ENCODE measurements at regions not wholly inside any gene's neighbourhood (a gene's known extent, or its start where the extent isn't known, plus 50 kb on each side); places are given as distances from the start of the nearest gene placed in this dataset.

GRCh38 chr4:130563889-130564418 lies 1468.0 kb downstream of the C4orf33 start:
- DNase-seq, result no peak
- no peak overlapping the region for H2AFZ ChIP-seq (ENCODE audit: insufficient read depth, low read length, poor library complexity)
- H4K12ac ChIP-seq (ENCODE audit: low read depth, low read length), result no peak overlapping the region
- H3K4me1 ChIP-seq (ENCODE audit: control insufficient read depth in 1 of 2, insufficient read depth in 2 of 2, low read length in 2 of 2), result no peaks in the 10 kb centered on the region
- H3K23ac ChIP-seq (ENCODE audit: low read length), result no peak overlapping the region
- H2BK12ac ChIP-seq (ENCODE audit: low read length), result no peak overlapping the region
- no peak overlapping the region for H3K14ac ChIP-seq (ENCODE audit: low read length)
- H3K79me1 ChIP-seq (ENCODE audit: low read length), result no peaks in the 10 kb centered on the region
- WGBS (ENCODE audit: extremely low coverage, insufficient coverage, insufficient read length), result no CpG with 5 or more reads among the region's 1 CpG
- H3K4ac ChIP-seq (ENCODE audit: low read depth, low read length), result no peak overlapping the region
- no peak overlapping the region for H2BK120ac ChIP-seq (ENCODE audit: insufficient read depth, low read length, poor library complexity)
- no peaks in the 10 kb centered on the region for H3K9me3 ChIP-seq (ENCODE audit: insufficient read depth, low read depth, low read length)
- no peaks in the 10 kb centered on the region for H3K27me3 ChIP-seq (ENCODE audit: insufficient read depth, low read length)
- no peaks in the 10 kb centered on the region for H3K79me2 ChIP-seq (ENCODE audit: control insufficient read depth, insufficient read depth, low read length, poor library complexity)
- no peak overlapping the region for H2AK5ac ChIP-seq (ENCODE audit: low read length)
- H4K8ac ChIP-seq (ENCODE audit: low read depth, low read length), result no peak overlapping the region
- no peak overlapping the region for H3K4me3 ChIP-seq (ENCODE audit: low read depth, low read length)
- no peaks in the 10 kb centered on the region for H3K36me3 ChIP-seq (ENCODE audit: control insufficient read depth in 1 of 2, insufficient read depth in 2 of 2, low read length in 2 of 2)
- H4K91ac ChIP-seq (ENCODE audit: low read depth, low read length), result no peak overlapping the region
- H3K27ac ChIP-seq (ENCODE audit: low read depth, low read length), result no peak overlapping the region
- no peak overlapping the region for H3K4me2 ChIP-seq (ENCODE audit: low read length)
- no peak overlapping the region for H3K9ac ChIP-seq (ENCODE audit: low read length)
- no peak overlapping the region for H2BK5ac ChIP-seq (ENCODE audit: low read depth, low read length, poor library complexity)
- H3K18ac ChIP-seq (ENCODE audit: low read length), result no peak overlapping the region

- H3K36me3 ChIP-seq (ENCODE audit: control insufficient read depth in 1 of 2, insufficient read depth in 2 of 2, low read length in 2 of 2), result no peaks in the 10 kb centered on the region
Observed at GRCh38 chr4:130568746-130569145, 1472.8 kb downstream of the C4orf33 start.

GRCh38 chr4:130573742-130574141 lies 1477.8 kb downstream of the C4orf33 start:
- Histone ChIP-seq H2BK120ac (ENCODE audit: insufficient read depth, low read length, poor library complexity) (no peak overlapping the region), H3K9ac (ENCODE audit: low read length) (no peak overlapping the region), H2AK5ac (ENCODE audit: low read length) (no peak overlapping the region), H3K27me3 (ENCODE audit: insufficient read depth, low read length) (no peaks in the 10 kb centered on the region), H3K79me2 (ENCODE audit: control insufficient read depth, insufficient read depth, low read length, poor library complexity) (no peaks in the 10 kb centered on the region), H2AFZ (ENCODE audit: insufficient read depth, low read length, poor library complexity) (no peak overlapping the region), H3K4me2 (ENCODE audit: low read length) (no peak overlapping the region), H3K4me1 (ENCODE audit: control insufficient read depth in 1 of 2, insufficient read depth in 2 of 2, low read length in 2 of 2) (no peaks in the 10 kb centered on the region), H3K4me3 (ENCODE audit: low read depth, low read length) (no peak overlapping the region), H3K27ac (ENCODE audit: low read depth, low read length) (no peak overlapping the region), H4K12ac (ENCODE audit: low read depth, low read length) (no peak overlapping the region), H3K79me1 (ENCODE audit: low read length) (no peaks in the 10 kb centered on the region), H3K9me3 (ENCODE audit: insufficient read depth, low read depth, low read length) (no peaks in the 10 kb centered on the region), H4K8ac (ENCODE audit: low read depth, low read length) (no peak overlapping the region), H3K23ac (ENCODE audit: low read length) (no peak overlapping the region), H3K4ac (ENCODE audit: low read depth, low read length) (no peak overlapping the region), H2BK12ac (ENCODE audit: low read length) (no peak overlapping the region), H3K18ac (ENCODE audit: low read length) (no peak overlapping the region), H3K14ac (ENCODE audit: low read length) (no peak overlapping the region), H4K91ac (ENCODE audit: low read depth, low read length) (no peak overlapping the region), H2BK5ac (ENCODE audit: low read depth, low read length, poor library complexity) (no peak overlapping the region), H3K36me3 (ENCODE audit: control insufficient read depth in 1 of 2, insufficient read depth in 2 of 2, low read length in 2 of 2) (no peaks in the 10 kb centered on the region)
- WGBS (ENCODE audit: extremely low coverage, insufficient coverage, insufficient read length), result no CpG with 5 or more reads among the region's 1 CpG
- no peak for DNase-seq

More at GRCh38 chr4:130568746-130569145, 1472.8 kb downstream of the C4orf33 start:
- Histone ChIP-seq H3K9me3 (ENCODE audit: insufficient read depth, low read depth, low read length) (no peaks in the 10 kb centered on the region), H3K79me1 (ENCODE audit: low read length) (no peaks in the 10 kb centered on the region), H3K14ac (ENCODE audit: low read length) (no peak overlapping the region), H3K4me2 (ENCODE audit: low read length) (no peak overlapping the region), H2AK5ac (ENCODE audit: low read length) (no peak overlapping the region), H2AFZ (ENCODE audit: insufficient read depth, low read length, poor library complexity) (no peak overlapping the region), H3K18ac (ENCODE audit: low read length) (no peak overlapping the region), H3K23ac (ENCODE audit: low read length) (no peak overlapping the region), H3K4ac (ENCODE audit: low read depth, low read length) (no peak overlapping the region), H3K4me1 (ENCODE audit: control insufficient read depth in 1 of 2, insufficient read depth in 2 of 2, low read length in 2 of 2) (no peaks in the 10 kb centered on the region), H3K9ac (ENCODE audit: low read length) (no peak overlapping the region), H4K91ac (ENCODE audit: low read depth, low read length) (no peak overlapping the region), H2BK5ac (ENCODE audit: low read depth, low read length, poor library complexity) (no peak overlapping the region), H4K8ac (ENCODE audit: low read depth, low read length) (no peak overlapping the region), H3K27ac (ENCODE audit: low read depth, low read length) (no peak overlapping the region), H2BK120ac (ENCODE audit: insufficient read depth, low read length, poor library complexity) (no peak overlapping the region), H2BK12ac (ENCODE audit: low read length) (no peak overlapping the region), H3K4me3 (ENCODE audit: low read depth, low read length) (no peak overlapping the region), H3K79me2 (ENCODE audit: control insufficient read depth, insufficient read depth, low read length, poor library complexity) (no peaks in the 10 kb centered on the region), H3K27me3 (ENCODE audit: insufficient read depth, low read length) (no peaks in the 10 kb centered on the region), H4K12ac (ENCODE audit: low read depth, low read length) (no peak overlapping the region)
- no peak for DNase-seq
- no CpG with 5 or more reads among the region's 1 CpG for WGBS (ENCODE audit: extremely low coverage, insufficient coverage, insufficient read length)

GRCh38 chr4:130574215-130574614 lies 1478.3 kb downstream of the C4orf33 start:
- Histone ChIP-seq H2BK120ac (ENCODE audit: insufficient read depth, low read length, poor library complexity) (no peak overlapping the region), H3K18ac (ENCODE audit: low read length) (no peak overlapping the region), H3K79me1 (ENCODE audit: low read length) (no peaks in the 10 kb centered on the region), H4K12ac (ENCODE audit: low read depth, low read length) (no peak overlapping the region), H2BK12ac (ENCODE audit: low read length) (no peak overlapping the region), H3K4ac (ENCODE audit: low read depth, low read length) (no peak overlapping the region), H3K4me3 (ENCODE audit: low read depth, low read length) (no peak overlapping the region), H3K79me2 (ENCODE audit: control insufficient read depth, insufficient read depth, low read length, poor library complexity) (no peaks in the 10 kb centered on the region), H3K27ac (ENCODE audit: low read depth, low read length) (no peak overlapping the region), H3K9me3 (ENCODE audit: insufficient read depth, low read depth, low read length) (no peaks in the 10 kb centered on the region), H3K23ac (ENCODE audit: low read length) (no peak overlapping the region), H2AK5ac (ENCODE audit: low read length) (no peak overlapping the region), H3K9ac (ENCODE audit: low read length) (no peak overlapping the region), H2BK5ac (ENCODE audit: low read depth, low read length, poor library complexity) (no peak overlapping the region), H3K4me2 (ENCODE audit: low read length) (no peak overlapping the region), H4K8ac (ENCODE audit: low read depth, low read length) (no peak overlapping the region), H3K4me1 (ENCODE audit: control insufficient read depth in 1 of 2, insufficient read depth in 2 of 2, low read length in 2 of 2) (no peaks in the 10 kb centered on the region), H3K27me3 (ENCODE audit: insufficient read depth, low read length) (no peaks in the 10 kb centered on the region), H2AFZ (ENCODE audit: insufficient read depth, low read length, poor library complexity) (no peak overlapping the region), H3K36me3 (ENCODE audit: control insufficient read depth in 1 of 2, insufficient read depth in 2 of 2, low read length in 2 of 2) (no peaks in the 10 kb centered on the region), H4K91ac (ENCODE audit: low read depth, low read length) (no peak overlapping the region), H3K14ac (ENCODE audit: low read length) (no peak overlapping the region)
- no CpG with 5 or more reads among the region's 2 CpGs for WGBS (ENCODE audit: extremely low coverage, insufficient coverage, insufficient read length)
- DNase-seq, result no peak
